H9 (cell line): ENCODE measurements at regions not wholly inside any gene's neighbourhood (a gene's known extent, or its start where the extent isn't known, plus 50 kb on each side); places are given as distances from the start of the nearest gene placed in this dataset.

Source experiments
- DNase-seq: peaks from one replicate; pipeline ENCODE4 v3.0.0-alpha.2; 2017
- H2AFZ ChIP-seq: one replicate; pipeline ENCODE4 v1.6.1; 2013; ENCODE audit warnings: mild to moderate bottlenecking, low read length, control low read depth, moderate library complexity
- H2AK5ac ChIP-seq: 2 replicates; pipeline ENCODE4 v1.6.1; 2013; ENCODE audit warnings: low read length, control low read depth, mixed read lengths; ENCODE audit not compliant: insufficient read length
- H2BK120ac ChIP-seq: one replicate; pipeline ENCODE4 v1.6.1; 2013; ENCODE audit warnings: low read depth, mild to moderate bottlenecking, low read length, control low read depth, inconsistent platforms; ENCODE audit not compliant: poor library complexity, severe bottlenecking
- H2BK12ac ChIP-seq: 2 replicates; pipeline ENCODE4 v1.6.1; 2013; ENCODE audit warnings: low read length, control low read depth, mixed read lengths, low read depth; ENCODE audit not compliant: insufficient read length
- H2BK15ac ChIP-seq: 2 replicates; pipeline ENCODE4 v1.6.1; 2013; ENCODE audit warnings: low read depth, low read length, control low read depth
- H2BK20ac ChIP-seq: one replicate; pipeline ENCODE4 v1.6.1; 2013; ENCODE audit warnings: low read depth, mild to moderate bottlenecking, low read length, control low read depth, inconsistent platforms; ENCODE audit not compliant: poor library complexity, severe bottlenecking
- H2BK5ac ChIP-seq: 2 replicates; pipeline ENCODE4 v1.6.1; 2013; ENCODE audit warnings: low read length, control low read depth, mixed read lengths; ENCODE audit not compliant: insufficient read length
- H3K14ac ChIP-seq: 2 replicates; pipeline ENCODE4 v1.6.1; 2013; ENCODE audit warnings: low read length, control low read depth; ENCODE audit not compliant: insufficient read depth
- H3K18ac ChIP-seq: 2 replicates; pipeline ENCODE4 v1.6.1; 2013; ENCODE audit warnings: low read depth, mild to moderate bottlenecking, mixed read lengths, low read length, control low read depth; ENCODE audit not compliant: insufficient read length
- H3K23ac ChIP-seq: 2 replicates; pipeline ENCODE4 v1.6.1; 2013; ENCODE audit warnings: low read length, control low read depth, mixed read lengths, low read depth; ENCODE audit not compliant: insufficient read length
- H3K23me2 ChIP-seq: 2 replicates; pipeline ENCODE4 v1.6.1; 2013; ENCODE audit warnings: low read depth, mild to moderate bottlenecking, mixed read lengths, low read length, control low read depth; ENCODE audit not compliant: insufficient read length, poor library complexity, severe bottlenecking
- H3K27ac ChIP-seq: 2 replicates; pipeline ENCODE4 v1.5.1; 2013; ENCODE audit warnings: low read length, control low read depth, mixed read lengths, low read depth; ENCODE audit not compliant: insufficient read length
- H3K27me3 ChIP-seq: 2 replicates; pipeline ENCODE4 v1.6.1; 2013; ENCODE audit warnings: low read length, control low read depth, inconsistent platforms; ENCODE audit not compliant: insufficient read depth
- H3K4ac ChIP-seq: 2 replicates; pipeline ENCODE4 v1.6.1; 2013; ENCODE audit warnings: low read depth, mild to moderate bottlenecking, control low read depth, inconsistent platforms, low read length, moderate library complexity
- H3K4me1 ChIP-seq: 2 replicates; pipeline ENCODE4 v1.6.1; 2013; ENCODE audit warnings: low read length, control low read depth, inconsistent platforms; ENCODE audit not compliant: insufficient read depth
- H3K4me2 ChIP-seq: 2 replicates; pipeline ENCODE4 v1.6.1; 2013; ENCODE audit warnings: low read length, control low read depth, mixed read lengths; ENCODE audit not compliant: insufficient read length, insufficient read depth
- H3K56ac ChIP-seq: 2 replicates; pipeline ENCODE4 v1.6.1; 2013; ENCODE audit warnings: low read depth, mild to moderate bottlenecking, mixed read lengths, low read length, control low read depth; ENCODE audit not compliant: insufficient read length
- H3K79me1 ChIP-seq: 2 replicates; pipeline ENCODE4 v1.6.1; 2013; ENCODE audit warnings: low read depth, mild to moderate bottlenecking, moderate library complexity, low read length, control low read depth, inconsistent platforms; ENCODE audit not compliant: insufficient read depth, poor library complexity, severe bottlenecking
- H3K79me2 ChIP-seq: 2 replicates; pipeline ENCODE4 v1.6.1; 2013; ENCODE audit warnings: low read length, control low read depth, inconsistent platforms; ENCODE audit not compliant: insufficient read depth
- H3K9ac ChIP-seq: 2 replicates; pipeline ENCODE4 v1.6.1; 2013; ENCODE audit warnings: low read length, control low read depth, mixed read lengths; ENCODE audit not compliant: insufficient read length; ENCODE audit errors: extremely low read depth
- H3K9me3 ChIP-seq: one replicate; pipeline ENCODE4 v1.6.1; 2013; ENCODE audit warnings: low read depth, low read length, inconsistent platforms; ENCODE audit not compliant: control insufficient read depth
- H3T11ph ChIP-seq: one replicate; pipeline ENCODE4 v1.6.1; 2013; ENCODE audit warnings: mild to moderate bottlenecking, low read length, control low read depth, inconsistent platforms
- H4K20me1 ChIP-seq: one replicate; pipeline ENCODE4 v1.6.1; 2013; ENCODE audit not compliant: control insufficient read depth, insufficient read length, insufficient read depth
- H4K5ac ChIP-seq: 2 replicates; pipeline ENCODE4 v1.6.1; 2013; ENCODE audit warnings: low read depth, mild to moderate bottlenecking, mixed read lengths, low read length, control low read depth; ENCODE audit not compliant: insufficient read length
- H4K8ac ChIP-seq: replicated peaks from 2 replicates; pipeline ENCODE4 v1.6.1; 2013; ENCODE audit warnings: low read length, control low read depth, mixed read lengths, low read depth; ENCODE audit not compliant: insufficient read length
- H4K91ac ChIP-seq: 2 replicates; pipeline ENCODE4 v1.6.1; 2013; ENCODE audit warnings: low read depth, mild to moderate bottlenecking, moderate library complexity, mixed read lengths, low read length, control low read depth; ENCODE audit not compliant: insufficient read length
- H3K27ac Mint-ChIP-seq, 3 experiments: 2 replicates in 2 of 3; 3 replicates in 1 of 3; pipeline ENCODE4 v1.8.0; 2020 to 2021; ENCODE audit warnings: mixed read lengths in 3 of 3, mild to moderate bottlenecking in 1 of 3, moderate library complexity in 1 of 3
- H3K27me3 Mint-ChIP-seq: 2 replicates; pipeline ENCODE4 v1.8.0; 2021; ENCODE audit warnings: low read depth, mild to moderate bottlenecking, moderate library complexity, mixed read lengths
- H3K36me3 Mint-ChIP-seq, 3 experiments: 2 replicates in 2 of 3; 3 replicates in 1 of 3; pipeline ENCODE4 v1.8.0; 2020 to 2021; ENCODE audit warnings: low read depth in 3 of 3, mixed read lengths in 3 of 3; ENCODE audit not compliant: insufficient read depth in 1 of 3
- H3K4me1 Mint-ChIP-seq, 2 experiments: 2 replicates each; pipeline ENCODE4 v1.8.0; 2020; ENCODE audit warnings: mixed read lengths in 2 of 2
- H3K4me3 Mint-ChIP-seq, 2 experiments: 2 replicates in 1 of 2; 3 replicates in 1 of 2; pipeline ENCODE4 v1.8.0; 2020 to 2021; ENCODE audit warnings: mild to moderate bottlenecking in 2 of 2, mixed read lengths in 2 of 2, moderate library complexity in 1 of 2
- H3K9me3 Mint-ChIP-seq, 2 experiments: 2 replicates in 1 of 2; 3 replicates in 1 of 2; pipeline ENCODE4 v1.8.0; 2020; ENCODE audit warnings: mild to moderate bottlenecking in 2 of 2, mixed read lengths in 2 of 2, moderate library complexity in 1 of 2
- CTCF ChIP-seq: fragments of 200-600 bp; sonication (generic); conservative IDR thresholded peaks from 3 replicates; pipeline ENCODE4 v1.8.0; 2021; ENCODE audit warnings: antibody characterized with exemption, mild to moderate bottlenecking
- WGBS: extraction: QIAGEN DNeasy Blood & Tissue Kit; methylation state at CpG from one replicate; pipeline ENCODE4 v1.1.7; 2013; ENCODE audit warnings: missing lambda C conversion rate, low lambda C conversion rate, mixed read lengths; ENCODE audit not compliant: insufficient read length; ENCODE audit errors: extremely low coverage; 5-methylcytosine and 5-hydroxymethylcytosine counted together

DNA sequence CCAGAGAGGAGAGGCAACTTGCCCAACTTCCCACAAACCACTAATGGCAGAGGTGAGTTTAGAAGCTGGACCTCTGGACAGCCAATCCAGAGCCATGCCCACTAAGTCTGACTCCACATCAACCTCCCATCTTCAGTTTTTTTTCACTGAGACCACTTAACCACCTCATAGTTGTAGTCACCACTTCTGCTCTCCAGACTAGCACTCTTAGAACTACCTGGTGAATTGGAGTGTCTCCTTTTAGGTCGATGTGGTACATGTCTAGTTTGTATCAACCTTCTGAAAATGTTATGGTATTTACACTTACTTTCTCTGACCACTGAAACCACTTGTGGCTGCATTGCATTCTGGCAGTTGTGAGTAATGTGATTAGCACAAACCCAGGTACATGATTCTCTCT, 743.6 kb upstream of the FANCL start:
- Histone ChIP-seq H2BK12ac (no peak overlapping the region), H3K18ac (no peak overlapping the region), H3K4ac (no peak overlapping the region), H3K4me2 (no peak overlapping the region), H3K9ac (no peak overlapping the region), H2AK5ac (no peak overlapping the region), H3T11ph (no peak overlapping the region), H3K9me3 (no peaks in the 10 kb centered on the region), H3K4me1 (peaks cover 6% of the 10 kb centered on the region; the same call in 1 of the 2 replicates), H4K20me1 (no peaks in the 10 kb centered on the region), H4K91ac (no peak overlapping the region), H2AFZ (no peak overlapping the region), H2BK15ac (no peak overlapping the region), H3K56ac (no peak overlapping the region), H2BK20ac (no peak overlapping the region), H3K79me1 (no peaks in the 10 kb centered on the region), H4K8ac (no peak overlapping the region), H4K5ac (no peak overlapping the region), H3K23ac (no peak overlapping the region), H2BK120ac (no peak overlapping the region), H2BK5ac (no peak overlapping the region), H3K14ac (no peak overlapping the region), H3K79me2 (no peaks in the 10 kb centered on the region), H3K23me2 (no peaks in the 10 kb centered on the region), H3K27me3 (no peaks in the 10 kb centered on the region), H3K27ac (no peak overlapping the region)
- H3K4me3 Mint-ChIP-seq = no peak overlapping the region
- peaks cover 24 to 27% of the 10 kb centered on the region in 2 experiments for H3K4me1 Mint-ChIP-seq
- WGBS = no CpG with 5 or more reads among the region's 1 CpG
- TF ChIP-seq CTCF = no peak
- no peaks in the 10 kb centered on the region for H3K27me3 Mint-ChIP-seq
- no peak overlapping the region; a peak in 2 of 7 replicates for H3K27ac Mint-ChIP-seq
- no peaks in the 10 kb centered on the region for H3K9me3 Mint-ChIP-seq
- no peak for DNase-seq
- no peaks in the 10 kb centered on the region for H3K36me3 Mint-ChIP-seq
